Mesenteric fat pad (tissue), 1 donor: ENCODE measurements at regions not wholly inside any gene's neighbourhood (a gene's known extent, or its start where the extent isn't known, plus 50 kb on each side); places are given as distances from the start of the nearest gene placed in this dataset.
"Not testable (repeated sequence)": the region's sequence is repeated elsewhere in the genome, so short reads cannot be mapped to it uniquely, and the experiment has no call there.

Experiments used
- DNase-seq: peaks from one replicate; pipeline ENCODE4 v3.0.0-alpha.2; 2020; ENCODE audit warnings: low spot score
- donor health status: DM: yes; HTN: yes; CAD: no.

DNA sequence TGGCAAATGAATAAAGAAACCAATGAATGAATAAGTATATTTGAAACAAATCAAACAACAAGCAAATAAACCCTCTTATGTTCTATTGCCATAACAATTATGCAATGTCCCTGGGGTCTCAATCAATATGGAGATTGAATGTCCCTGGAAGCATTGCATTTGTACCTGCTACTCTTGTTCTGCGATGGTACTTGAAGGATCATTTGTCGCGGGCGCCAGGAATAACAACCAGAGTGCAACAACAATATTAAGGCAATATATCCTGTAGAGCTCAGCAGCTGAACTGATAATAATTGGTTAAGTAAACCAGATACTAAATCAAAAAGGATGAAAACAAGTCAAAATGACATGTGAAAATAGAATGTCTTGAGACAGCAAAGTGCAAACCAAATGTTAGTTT is 1001.9 kb upstream of the NUDT12 start:
- DNase-seq, result no peak

DNA sequence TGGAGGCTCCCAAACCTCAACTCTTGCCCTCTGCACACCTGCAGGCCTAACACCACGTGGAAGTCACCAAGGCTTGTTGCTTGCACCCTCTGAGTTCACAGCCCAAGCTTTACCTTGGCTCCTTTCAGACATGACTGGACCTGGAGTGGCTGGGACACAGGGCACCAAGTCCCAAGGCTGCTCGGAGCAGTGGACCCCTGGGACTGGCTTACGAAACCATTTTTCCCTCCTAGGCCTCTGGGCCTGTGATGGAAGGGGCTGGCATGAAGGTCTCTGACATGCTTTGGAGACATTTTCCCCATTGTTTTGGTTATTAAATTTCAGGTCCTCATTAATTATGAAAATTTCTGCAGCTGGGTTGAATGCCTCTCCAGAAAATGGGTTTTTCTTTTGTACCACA is 994.4 kb upstream of the NUDT12 start:
- no peak for DNase-seq

DNA sequence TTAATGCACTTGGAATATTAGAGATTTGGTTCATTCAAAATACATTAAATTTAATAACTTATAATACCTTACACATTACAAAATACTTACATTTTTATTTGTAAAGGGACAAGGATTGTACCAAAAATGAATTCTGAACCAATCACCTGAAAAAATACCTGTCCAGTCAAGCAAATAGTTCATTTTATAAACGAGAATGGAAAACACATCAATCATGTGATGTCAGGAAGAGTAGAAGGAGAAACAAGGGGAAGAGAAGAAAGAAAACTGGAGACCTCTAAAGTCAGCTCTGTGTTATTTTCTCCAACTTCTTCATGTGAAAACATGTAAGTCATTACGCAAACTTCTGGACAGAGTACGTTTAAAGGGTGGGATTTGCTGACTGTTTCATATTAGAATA is 989.0 kb upstream of the NUDT12 start:
- DNase-seq, result no peak

GRCh38 chr5:104546871-104547270 is 984.3 kb upstream of the NUDT12 start:
- not testable (repeated sequence) for DNase-seq

DNA sequence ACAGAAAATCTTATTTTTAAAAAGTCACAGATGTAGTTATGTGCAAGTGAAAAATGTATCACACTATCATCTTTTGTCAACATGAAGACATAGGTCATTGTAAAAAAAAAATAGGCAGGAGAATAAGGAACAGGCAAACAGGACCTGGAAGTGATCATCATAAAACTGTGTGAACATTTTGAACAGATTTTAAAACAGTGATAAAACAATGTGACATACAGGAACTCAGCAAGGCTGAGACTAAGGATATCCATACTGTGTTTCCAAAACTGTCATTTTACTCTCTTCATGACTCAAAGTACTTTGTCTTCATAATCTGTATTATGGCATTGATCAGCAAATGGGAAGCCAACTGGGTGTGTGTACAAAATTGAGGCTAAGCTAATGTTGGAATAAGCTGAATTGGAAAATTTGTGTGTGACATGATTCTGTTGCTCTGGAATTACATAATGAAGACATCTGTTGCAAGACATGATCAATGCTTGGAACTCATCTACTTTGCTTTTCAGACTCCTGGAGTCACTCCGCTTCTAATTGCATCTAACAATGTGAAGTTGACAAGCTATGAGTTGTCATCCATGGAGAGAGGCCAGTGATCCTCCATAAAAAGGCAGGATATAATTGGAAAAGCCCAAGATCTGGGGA is 978.7 kb upstream of the NUDT12 start:
- DNase-seq, result no peak

- no peak for DNase-seq
These were observed 977.9 kb upstream of the NUDT12 start for GRCh38 chr5:104540448-104540847.

DNA sequence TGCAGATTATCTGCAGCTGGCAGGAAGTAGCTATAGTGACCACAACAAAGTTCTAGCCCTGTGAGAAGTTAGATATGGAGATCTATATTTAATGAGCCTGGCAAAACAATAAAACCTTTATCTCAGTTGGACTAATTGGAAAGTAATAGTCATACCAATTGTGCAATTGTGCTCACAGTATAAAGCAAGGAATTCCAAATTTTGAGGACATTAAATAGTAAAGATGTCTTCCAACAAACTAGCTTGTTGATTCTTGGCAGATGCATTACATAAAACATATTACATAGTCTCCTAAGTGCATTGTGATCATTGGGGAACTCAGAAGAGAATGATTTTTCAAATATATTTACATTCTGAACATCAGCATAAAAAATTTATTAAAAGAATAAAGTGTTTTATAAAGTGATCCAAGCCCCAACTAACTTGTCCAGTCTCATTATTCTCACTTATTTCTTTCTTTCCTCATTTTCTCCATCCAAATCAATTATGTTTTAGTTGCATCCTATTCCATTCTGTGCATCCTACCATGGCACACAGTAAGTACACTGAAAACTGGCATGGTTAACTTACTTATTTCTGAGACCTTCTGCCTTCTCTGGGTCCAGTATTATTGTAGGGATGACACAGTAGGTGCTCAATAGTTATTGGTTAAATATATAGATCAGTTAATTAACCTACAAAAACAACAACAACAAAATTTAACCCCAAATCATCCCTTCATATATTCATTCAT is 977.2 kb upstream of the NUDT12 start:
- DNase-seq, result no peak

DNA sequence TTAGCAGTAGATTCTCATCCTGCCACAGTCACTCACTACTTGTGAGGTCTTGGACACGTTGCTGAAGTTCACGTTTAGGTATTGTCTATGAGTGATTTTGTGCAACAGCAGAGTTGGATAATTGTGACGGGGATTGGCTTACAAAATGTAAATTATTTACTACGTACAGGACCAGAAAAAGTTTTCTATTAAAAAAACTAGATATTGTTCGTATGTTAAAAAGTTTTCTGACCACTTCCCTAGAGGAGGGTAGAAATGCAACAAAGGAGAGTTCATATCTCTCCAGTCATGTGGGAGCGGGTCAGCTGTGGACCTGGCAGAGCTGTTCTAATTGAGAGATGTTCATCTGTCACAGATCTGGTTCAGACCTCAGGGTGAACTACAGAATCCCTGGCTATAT is 976.1 kb upstream of the NUDT12 start:
- no peak for DNase-seq

DNA sequence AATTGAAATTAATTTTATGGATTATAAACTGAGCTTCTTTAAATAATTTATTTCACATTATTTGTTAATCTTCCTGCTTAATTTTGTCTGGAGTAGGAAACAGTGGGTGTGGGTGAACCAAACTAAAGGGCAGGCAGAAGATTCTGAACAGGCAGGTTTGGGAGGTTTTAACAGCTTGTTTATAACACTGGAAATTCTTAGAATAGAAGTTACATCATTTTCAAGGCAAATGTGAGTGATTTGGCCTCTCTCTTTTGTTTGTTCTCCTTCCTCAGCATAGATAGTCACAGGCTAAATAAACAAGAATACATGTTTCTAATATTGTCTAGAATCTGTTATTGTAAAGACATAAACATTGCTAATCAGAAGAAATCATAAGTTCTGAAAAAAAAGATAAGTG is 970.9 kb upstream of the NUDT12 start:
- no peak for DNase-seq

GRCh38 chr5:104526866-104527265 is 964.3 kb upstream of the NUDT12 start:
- DNase-seq, result no peak

DNA sequence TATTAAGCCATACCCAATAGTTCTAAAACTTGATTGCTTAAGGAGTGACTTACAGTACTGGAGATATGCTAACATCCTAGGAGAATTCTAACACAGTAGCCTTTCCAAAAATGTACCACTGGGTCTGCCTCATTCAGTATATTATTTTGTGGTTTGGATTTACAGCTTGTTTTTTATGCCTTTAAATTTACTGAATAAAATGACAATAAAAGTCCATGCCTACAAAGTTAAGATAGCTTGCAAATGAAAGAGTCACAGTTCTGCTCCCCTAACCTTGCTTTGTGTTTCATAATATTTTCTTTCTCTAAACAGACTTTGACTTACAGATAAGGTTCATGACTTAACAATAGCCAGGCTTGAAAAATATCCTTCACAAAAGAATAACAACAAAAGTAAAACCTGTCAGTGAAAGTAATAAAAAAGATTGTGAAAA is 951.1 kb upstream of the NUDT12 start:
- no peak for DNase-seq

- DNase-seq, result no peak
These were observed 950.6 kb upstream of the NUDT12 start for GRCh38 chr5:104513121-104513602.

DNA sequence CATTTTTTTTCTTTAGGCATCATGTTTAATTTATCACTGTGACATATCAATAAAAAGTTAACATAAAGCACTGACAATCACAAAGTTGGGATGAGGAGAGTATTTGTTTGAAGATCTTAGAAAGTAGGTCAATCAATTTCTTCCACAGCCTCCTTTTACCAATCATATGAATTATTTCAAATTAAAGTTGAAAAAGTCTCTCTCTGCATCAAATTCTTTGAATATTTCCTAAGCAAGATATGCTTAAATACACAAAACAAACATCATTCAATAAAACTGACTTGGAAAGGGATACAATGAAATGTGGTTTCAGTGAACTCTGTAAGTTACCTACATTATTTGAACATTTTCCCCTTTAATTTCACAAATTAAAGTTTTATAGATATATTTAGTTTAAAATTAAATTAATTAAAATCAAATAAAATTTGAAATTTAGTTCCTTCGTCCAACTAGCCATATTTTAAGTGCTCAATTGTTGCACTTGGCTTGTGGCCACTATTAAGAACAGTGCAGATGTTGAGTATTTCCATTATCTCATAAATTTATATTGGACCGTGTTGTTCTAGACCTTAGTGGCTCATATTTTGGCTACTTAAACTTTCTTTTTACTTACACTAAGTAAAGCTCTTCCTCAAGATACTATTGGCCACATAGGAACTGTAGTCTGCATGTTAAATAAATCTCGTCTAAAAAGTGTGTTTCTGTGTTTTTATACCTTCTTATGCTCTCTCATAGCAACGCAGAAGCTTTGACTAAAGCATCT is 949.7 kb upstream of the NUDT12 start:
- DNase-seq, result no peak

DNA sequence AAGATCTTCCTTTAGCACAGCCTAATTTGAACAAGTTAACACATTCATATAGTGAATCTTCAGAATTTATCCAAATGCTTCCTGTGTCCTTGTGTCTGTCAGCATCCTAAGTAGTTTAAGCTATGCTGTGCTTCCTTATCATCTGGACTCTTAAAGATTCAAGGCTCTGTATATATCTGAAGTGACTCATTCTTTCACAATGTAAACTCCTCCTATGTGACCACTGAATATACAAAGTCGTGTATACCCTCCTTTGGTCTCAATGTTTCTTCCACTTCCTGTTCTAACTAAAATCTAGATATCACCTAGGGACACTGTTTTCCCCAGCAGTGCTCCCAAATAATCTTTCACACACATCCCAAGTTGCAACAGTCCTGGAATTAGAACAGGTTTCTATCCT is 935.7 kb upstream of the NUDT12 start:
- no peak for DNase-seq

DNA sequence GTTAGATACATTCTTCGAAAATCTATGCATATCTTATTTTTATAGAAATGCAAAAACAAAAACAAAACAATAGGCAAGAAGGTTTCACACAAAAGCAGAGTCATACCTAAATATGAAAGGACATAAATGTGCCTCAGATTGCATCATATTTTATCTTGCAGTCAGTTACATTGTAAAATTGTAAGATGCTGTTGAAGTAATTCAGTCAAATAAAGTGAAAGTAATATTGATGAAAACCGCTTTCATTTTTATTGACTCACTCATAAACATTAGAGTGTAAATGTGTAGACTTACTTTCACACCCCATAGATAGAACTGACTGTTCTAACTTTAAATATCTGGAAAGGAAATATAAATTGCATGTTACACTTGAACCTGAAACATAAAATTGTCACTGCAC is 931.5 kb upstream of the NUDT12 start:
- no peak for DNase-seq

GRCh38 chr5:104472811-104473210 is 910.2 kb upstream of the NUDT12 start:
- no peak for DNase-seq

GRCh38 chr5:104456122-104456521 is 893.5 kb upstream of the NUDT12 start:
- no peak for DNase-seq

GRCh38 chr5:104452550-104452949 is 890.0 kb upstream of the NUDT12 start:
- DNase-seq, result no peak

DNA sequence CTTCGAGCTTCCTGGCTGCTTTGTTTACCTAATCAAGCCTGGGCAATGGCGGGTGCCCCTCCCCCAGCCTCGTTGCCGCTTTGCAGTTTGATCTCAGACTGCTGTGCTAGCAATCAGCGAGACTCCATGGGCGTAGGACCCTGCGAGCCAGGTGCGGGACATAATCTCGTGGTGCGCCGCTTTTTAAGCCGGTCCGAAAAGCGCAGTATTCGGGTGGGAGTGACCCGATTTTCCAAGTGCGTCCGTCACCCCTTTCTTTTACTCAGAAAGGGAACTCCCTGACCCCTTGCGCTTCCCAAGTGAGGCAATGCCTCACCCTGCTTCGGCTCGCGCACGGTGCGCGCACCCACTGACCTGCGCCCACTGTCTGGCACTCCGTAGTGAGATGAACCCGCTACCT is 889.3 kb upstream of the NUDT12 start:
- DNase-seq, result not testable (repeated sequence)

- no peak for DNase-seq
These were observed 882.1 kb upstream of the NUDT12 start for GRCh38 chr5:104444656-104445055.

GRCh38 chr5:104443706-104444105 is 881.1 kb upstream of the NUDT12 start:
- DNase-seq, result no peak

- no peak for DNase-seq
These were observed 869.4 kb upstream of the NUDT12 start for GRCh38 chr5:104431981-104432380.
